ENCODE measurements at regions not wholly inside any gene's neighbourhood (a gene's known extent, or its start where the extent isn't known, plus 50 kb on each side); places are given as distances from the start of the nearest gene placed in this dataset.

DNA sequence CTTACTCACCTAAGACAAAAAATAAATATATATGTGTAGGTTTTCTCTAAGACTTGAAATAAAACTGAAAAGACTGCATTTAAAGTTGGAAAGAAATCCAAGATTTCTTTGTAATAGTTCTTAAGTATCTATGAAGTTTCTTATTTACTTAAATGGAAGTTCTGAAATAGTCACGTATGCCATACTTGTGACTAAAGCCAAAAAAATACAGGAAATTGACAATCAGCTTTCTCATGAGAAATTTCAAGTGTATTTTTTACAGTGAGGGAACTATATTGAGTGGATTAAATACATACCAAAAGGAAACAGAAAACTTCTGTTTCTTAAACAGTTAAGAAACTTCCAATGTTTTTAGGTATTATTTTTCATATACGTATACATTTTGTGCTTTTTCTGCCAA lies 188.1 kb downstream of the DPY19L2 start:
- H3K4me3 ChIP-seq: no peak overlapping the region
- H3K4me1 ChIP-seq: no peaks in the 10 kb centered on the region
- H3K27me3 ChIP-seq: no peaks in the 10 kb centered on the region
- intact Hi-C loops (cut with DNase I): no loop called here
- no peaks in the 10 kb centered on the region for H3K36me3 ChIP-seq
- H3K27ac ChIP-seq (replicated peaks in 1 of 4): no peak overlapping the region
- DNase-seq (ENCODE audit: extremely low spot score): no peak
- WGBS: 38% methylated on average over 2 of the region's 2 CpGs
- H3K9me3 ChIP-seq: no peaks in the 10 kb centered on the region
- TF ChIP-seq POLR2AphosphoS5 (IDR thresholded peaks at IDR 0.05) (no peak), EP300 (IDR thresholded peaks at IDR 0.05) (no peak), POLR2A (IDR thresholded peaks at IDR 0.05; ENCODE audit: low read depth) (no peak)
- TF ChIP-seq, protein P1, sequence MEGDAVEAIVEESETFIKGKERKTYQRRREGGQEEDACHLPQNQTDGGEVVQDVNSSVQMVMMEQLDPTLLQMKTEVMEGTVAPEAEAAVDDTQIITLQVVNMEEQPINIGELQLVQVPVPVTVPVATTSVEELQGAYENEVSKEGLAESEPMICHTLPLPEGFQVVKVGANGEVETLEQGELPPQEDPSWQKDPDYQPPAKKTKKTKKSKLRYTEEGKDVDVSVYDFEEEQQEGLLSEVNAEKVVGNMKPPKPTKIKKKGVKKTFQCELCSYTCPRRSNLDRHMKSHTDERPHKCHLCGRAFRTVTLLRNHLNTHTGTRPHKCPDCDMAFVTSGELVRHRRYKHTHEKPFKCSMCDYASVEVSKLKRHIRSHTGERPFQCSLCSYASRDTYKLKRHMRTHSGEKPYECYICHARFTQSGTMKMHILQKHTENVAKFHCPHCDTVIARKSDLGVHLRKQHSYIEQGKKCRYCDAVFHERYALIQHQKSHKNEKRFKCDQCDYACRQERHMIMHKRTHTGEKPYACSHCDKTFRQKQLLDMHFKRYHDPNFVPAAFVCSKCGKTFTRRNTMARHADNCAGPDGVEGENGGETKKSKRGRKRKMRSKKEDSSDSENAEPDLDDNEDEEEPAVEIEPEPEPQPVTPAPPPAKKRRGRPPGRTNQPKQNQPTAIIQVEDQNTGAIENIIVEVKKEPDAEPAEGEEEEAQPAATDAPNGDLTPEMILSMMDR (IDR thresholded peaks at IDR 0.05): no peak

- TF ChIP-seq, protein P1 (IDR thresholded peaks at IDR 0.05): no peak
- TF ChIP-seq POLR2A (IDR thresholded peaks at IDR 0.05; ENCODE audit: low read depth) (no peak), EP300 (IDR thresholded peaks at IDR 0.05) (no peak), POLR2AphosphoS5 (IDR thresholded peaks at IDR 0.05) (no peak)
- H3K4me1 ChIP-seq: no peaks in the 10 kb centered on the region
- H3K4me3 ChIP-seq: no peak overlapping the region
- WGBS: 79% methylated on average over 1 of the region's 1 CpG
- intact Hi-C loops (cut with DNase I): no loop called here
- DNase-seq (ENCODE audit: extremely low spot score): no peak
- H3K36me3 ChIP-seq: no peaks in the 10 kb centered on the region
- no peak overlapping the region for H3K27ac ChIP-seq (replicated peaks in 1 of 4)
- peaks cover 0 to 2% (median 0%) of the 10 kb centered on the region in 4 donors for H3K9me3 ChIP-seq
- no peaks in the 10 kb centered on the region for H3K27me3 ChIP-seq
Observed at GRCh38 chr12:63470161-63470560, 198.1 kb downstream of the DPY19L2 start.

DNA sequence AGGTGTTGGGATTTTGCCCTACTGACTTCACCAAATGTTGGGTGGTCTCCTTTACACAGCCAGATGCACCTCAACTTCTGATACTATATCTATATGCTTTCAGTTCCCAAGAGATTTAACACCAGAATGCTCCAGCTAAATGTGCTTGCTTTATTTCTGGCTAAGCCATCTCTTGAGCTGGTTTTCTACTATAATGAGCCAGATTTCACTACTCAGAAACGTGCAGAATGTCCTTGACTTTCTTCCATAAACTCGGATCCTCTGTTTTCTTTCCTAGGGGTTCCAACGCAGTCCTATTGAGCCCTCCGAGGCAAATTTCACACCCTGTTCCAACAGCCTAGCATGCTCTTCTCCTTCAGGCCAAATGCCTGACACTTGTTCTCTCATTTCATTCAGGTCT lies 200.3 kb downstream of the DPY19L2 start:
- Histone ChIP-seq H3K4me1 (no peaks in the 10 kb centered on the region), H3K27ac (replicated peaks in 1 of 4) (no peak overlapping the region), H3K27me3 (no peaks in the 10 kb centered on the region), H3K36me3 (no peaks in the 10 kb centered on the region), H3K9me3 (peaks cover 0 to 8% (median 0%) of the 10 kb centered on the region in 4 donors), H3K4me3 (no peak overlapping the region)
- intact Hi-C loops (cut with DNase I): no loop called here
- WGBS: 70% methylated on average over 4 of the region's 4 CpGs
- DNase-seq (ENCODE audit: extremely low spot score): no peak
- no peak for TF ChIP-seq POLR2AphosphoS5 (IDR thresholded peaks at IDR 0.05)
- TF ChIP-seq, protein P1 (IDR thresholded peaks at IDR 0.05): no peak
- no peak for TF ChIP-seq EP300 (IDR thresholded peaks at IDR 0.05)
- TF ChIP-seq POLR2A (IDR thresholded peaks at IDR 0.05; ENCODE audit: low read depth): no peak

- Histone ChIP-seq H3K27me3 (no peaks in the 10 kb centered on the region), H3K27ac (replicated peaks in 1 of 4) (no peak overlapping the region), H3K4me3 (no peak overlapping the region), H3K4me1 (no peaks in the 10 kb centered on the region), H3K36me3 (no peaks in the 10 kb centered on the region), H3K9me3 (peaks cover 0 to 4% (median 0%) of the 10 kb centered on the region in 4 donors)
- no peak for TF ChIP-seq EP300 (IDR thresholded peaks at IDR 0.05)
- TF ChIP-seq POLR2A (IDR thresholded peaks at IDR 0.05; ENCODE audit: low read depth): no peak
- TF ChIP-seq POLR2AphosphoS5 (IDR thresholded peaks at IDR 0.05): no peak
- TF ChIP-seq, protein P1 (IDR thresholded peaks at IDR 0.05): no peak
- intact Hi-C loops (cut with DNase I): no loop called here
- no peak for DNase-seq (ENCODE audit: extremely low spot score)
- 86% methylated on average over 1 of the region's 1 CpG for WGBS
Observed at GRCh38 chr12:63457857-63458256, 210.4 kb downstream of the DPY19L2 start.

DNA sequence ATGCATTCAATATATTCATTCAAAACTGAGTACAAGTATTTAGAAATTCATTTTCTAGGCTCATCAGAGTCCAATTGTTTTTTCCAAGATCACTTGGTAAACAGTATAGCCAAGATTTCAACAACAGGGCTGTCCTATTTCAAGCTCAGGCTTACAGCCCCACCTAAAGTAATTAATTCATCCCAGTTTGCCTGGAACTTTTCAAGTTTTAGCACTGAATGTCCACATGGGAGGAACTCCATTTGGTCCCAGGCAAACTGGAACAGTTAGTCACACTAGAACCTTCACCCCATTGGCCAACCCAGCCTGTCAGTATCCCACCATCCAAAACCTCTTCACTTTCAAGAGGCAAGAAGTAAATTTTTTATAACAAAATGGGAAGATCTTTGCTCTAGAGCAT lies 210.9 kb downstream of the DPY19L2 start:
- H3K36me3 ChIP-seq: no peaks in the 10 kb centered on the region
- DNase-seq (ENCODE audit: extremely low spot score): no peak
- H3K4me1 ChIP-seq: no peaks in the 10 kb centered on the region
- intact Hi-C loops (cut with DNase I): no loop called here
- H3K27ac ChIP-seq (replicated peaks in 1 of 4): no peak overlapping the region
- TF ChIP-seq, protein P1 (IDR thresholded peaks at IDR 0.05): no peak
- no peak for TF ChIP-seq POLR2AphosphoS5 (IDR thresholded peaks at IDR 0.05)
- no peak for TF ChIP-seq EP300 (IDR thresholded peaks at IDR 0.05)
- TF ChIP-seq POLR2A (IDR thresholded peaks at IDR 0.05; ENCODE audit: low read depth): no peak
- H3K4me3 ChIP-seq: no peak overlapping the region
- H3K27me3 ChIP-seq: no peaks in the 10 kb centered on the region
- H3K9me3 ChIP-seq: peaks cover 0 to 4% (median 0%) of the 10 kb centered on the region in 4 donors
